Stimulated activated naive CD4-positive, alpha-beta T cell (primary cell): ENCODE measurements at regions not wholly inside any gene's neighbourhood (a gene's known extent, or its start where the extent isn't known, plus 50 kb on each side); places are given as distances from the start of the nearest gene placed in this dataset.
"Not testable (repeated sequence)": the region's sequence is repeated elsewhere in the genome, so short reads cannot be mapped to it uniquely, and the experiment has no call there.

Source experiments
- DNase-seq, 6 experiments: peaks; one replicate each; lab custom pipeline; 2025; lab: John Stamatoyannopoulos, UW

GRCh38 chr3:106121491-106122289, 252.9 kb upstream of the CBLB start:
- no peak for DNase-seq

DNA sequence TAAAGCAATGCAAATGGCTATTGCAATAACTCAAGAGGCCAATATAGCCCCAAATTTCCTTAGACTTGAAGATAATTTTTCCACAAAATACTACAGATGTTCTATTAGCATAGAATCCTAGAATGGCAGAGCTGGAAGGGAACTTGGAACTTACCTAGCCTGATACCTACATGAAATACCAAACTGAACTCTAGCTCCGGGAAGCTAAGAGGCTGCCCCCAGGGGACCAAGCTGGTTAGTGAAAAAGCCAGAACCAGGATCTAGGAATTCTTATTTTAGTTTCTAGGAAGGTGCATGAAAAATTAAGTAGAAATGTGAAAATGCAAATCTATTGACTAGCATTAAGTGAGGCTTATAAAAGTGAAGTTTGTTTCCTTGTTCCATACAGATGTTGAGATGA, 256.0 kb upstream of the CBLB start:
- DNase-seq = no peak

- DNase-seq = no peak
Measured at GRCh38 chr3:106125321-106125720, 256.5 kb upstream of the CBLB start.

GRCh38 chr3:106126067-106126845, 257.4 kb upstream of the CBLB start:
- DNase-seq = no peak

DNA sequence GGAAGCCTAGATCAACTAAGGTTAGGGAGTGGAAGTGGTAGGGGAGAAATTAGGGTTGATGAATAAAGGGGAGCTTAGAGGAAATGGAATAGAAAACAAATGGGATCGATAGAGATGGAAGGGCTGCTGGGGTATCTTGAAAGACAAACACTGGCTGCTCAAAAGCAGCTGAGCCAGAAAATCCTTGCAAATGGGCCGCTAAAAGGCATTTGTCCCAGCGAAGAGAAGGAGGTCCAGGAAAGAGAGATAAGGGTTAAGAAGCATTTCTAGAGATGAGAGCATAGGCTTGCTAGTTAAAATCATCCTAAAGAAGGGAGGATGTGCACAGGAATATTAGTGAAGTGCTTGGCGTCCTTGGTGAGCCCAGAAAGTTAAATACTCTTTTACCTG, 258.0 kb upstream of the CBLB start:
- DNase-seq = no peak

DNA sequence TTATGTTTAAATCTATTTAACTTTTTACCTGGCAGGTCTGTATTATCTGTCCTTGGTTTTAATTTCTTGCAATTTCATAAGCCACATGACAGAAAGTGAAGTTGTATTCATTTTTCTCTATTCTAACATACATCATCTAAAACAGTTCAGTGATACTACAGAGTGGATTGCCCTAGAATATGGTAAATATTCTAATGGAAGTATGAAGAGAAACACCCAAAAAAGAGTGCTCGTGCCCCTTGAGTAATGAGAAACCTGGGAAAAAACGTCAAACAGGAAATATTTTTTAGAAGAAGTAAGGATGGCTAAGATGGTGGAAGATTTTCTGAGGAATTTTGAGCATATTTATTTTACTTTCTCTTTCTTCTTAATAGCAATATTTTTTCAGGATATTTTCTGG, 261.1 kb upstream of the CBLB start:
- no peak for DNase-seq

DNA sequence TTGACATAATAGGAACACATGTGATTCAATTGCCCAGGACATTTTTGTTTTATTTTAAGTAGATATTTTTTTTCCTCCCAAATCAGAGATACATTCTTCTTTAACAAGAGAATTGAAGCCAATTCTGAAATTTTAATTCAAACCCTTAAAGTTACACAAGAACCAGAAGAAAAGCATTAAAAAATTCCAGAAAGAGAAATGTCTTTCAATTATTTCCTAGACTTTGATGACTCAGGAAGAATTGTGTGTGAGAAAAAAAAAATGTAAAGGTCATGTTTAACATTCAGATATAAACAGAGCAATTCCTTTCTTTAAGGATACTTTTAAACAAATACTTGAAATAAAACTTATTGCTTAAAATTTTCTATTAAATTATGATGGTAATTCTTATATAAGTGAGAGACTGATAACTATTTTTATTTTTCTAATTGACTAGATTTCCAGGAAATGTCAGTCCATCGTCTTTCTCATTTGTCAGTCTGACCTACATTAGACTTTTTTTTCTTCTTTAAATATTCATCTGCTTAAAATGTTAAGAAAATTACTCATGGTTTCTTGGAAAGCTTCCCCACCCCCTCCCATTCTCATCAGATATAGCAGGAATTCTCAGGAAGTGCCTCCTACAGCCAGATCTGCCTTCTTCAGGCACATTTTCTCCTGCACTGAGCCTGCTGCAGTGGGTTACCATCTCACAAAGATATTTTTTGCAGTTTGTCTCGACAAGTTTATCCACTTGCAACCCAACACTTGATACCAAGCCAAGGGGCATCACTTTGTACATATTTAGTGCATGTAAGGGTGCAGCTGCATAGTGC, 261.8 kb upstream of the CBLB start:
- no peak for DNase-seq

DNA sequence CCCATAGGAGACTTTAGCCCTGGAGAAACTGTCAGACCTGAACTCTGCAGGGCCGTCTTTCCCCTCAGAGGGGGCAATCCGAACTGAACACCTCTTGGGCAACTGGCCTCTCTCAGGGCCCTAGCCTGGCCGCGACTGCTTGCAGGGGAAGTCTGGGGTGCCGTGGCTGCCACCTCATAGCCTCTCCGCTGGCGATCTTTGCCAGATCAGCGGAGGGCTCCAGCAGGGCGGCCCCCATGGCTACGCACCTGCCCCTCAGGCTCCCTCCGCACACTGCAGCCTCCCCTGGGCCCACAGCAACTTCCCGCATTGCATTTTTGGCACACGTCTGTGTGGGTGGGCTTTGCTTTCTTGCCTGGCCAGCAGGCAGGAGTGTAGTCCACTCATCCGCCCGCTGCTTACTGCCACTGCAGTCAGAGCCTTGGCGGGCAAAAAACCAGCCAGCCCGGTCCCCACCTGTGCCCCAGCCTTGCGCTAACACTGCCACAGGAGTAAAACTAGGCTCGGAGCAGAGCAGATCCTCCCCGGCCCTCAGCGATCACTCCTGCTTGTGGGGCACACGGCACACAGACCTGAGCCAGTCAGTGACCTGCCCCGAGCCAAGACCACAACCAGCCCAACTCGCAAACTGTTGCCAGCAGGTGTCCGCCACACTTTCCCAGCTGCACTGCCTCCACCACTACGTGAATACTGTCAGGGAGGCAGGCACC, 266.8 kb upstream of the CBLB start:
- DNase-seq = no peak

GRCh38 chr3:106139826-106140225, 271.0 kb upstream of the CBLB start:
- DNase-seq = no peak

GRCh38 chr3:106140431-106140830, 271.6 kb upstream of the CBLB start:
- no peak for DNase-seq

GRCh38 chr3:106144030-106144429, 275.2 kb upstream of the CBLB start:
- no peak for DNase-seq

DNA sequence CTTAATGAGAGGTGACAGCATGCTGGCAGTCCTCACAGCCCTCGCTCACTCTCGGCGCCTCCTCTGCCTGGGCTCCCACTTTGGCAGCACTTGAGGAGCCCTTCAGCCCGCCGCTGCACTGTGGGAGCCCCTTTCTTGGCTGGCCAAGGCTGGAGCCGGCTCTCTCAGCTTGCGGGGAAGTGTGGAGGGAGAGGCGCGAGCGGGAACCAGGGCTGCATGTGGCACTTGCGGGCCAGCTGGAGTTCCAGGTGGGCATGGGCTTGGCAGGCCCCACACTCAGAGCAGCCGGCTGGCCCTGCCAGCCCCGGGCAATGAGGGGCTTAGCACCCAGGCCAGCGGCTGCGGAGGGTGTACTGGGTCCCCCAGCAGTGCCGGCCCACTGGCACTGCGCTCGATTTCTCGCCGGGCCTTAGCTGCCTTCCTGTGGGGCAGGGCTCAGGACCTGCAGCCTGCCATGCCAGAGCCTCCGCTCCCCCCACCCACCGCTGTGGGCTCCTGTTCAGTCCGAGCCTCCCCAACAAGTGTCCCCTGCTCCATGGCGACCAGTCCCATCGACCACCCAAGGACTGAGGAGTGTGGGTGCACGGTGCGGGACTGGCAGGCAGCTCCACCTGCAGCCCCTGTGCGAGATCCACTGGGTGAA, 279.7 kb upstream of the CBLB start:
- not testable (repeated sequence) for DNase-seq

- DNase-seq = no peak
Measured at GRCh38 chr3:106157411-106157810, 288.6 kb upstream of the CBLB start.

GRCh38 chr3:106160396-106160795, 291.6 kb upstream of the CBLB start:
- DNase-seq = no peak

GRCh38 chr3:106161246-106161645, 292.4 kb upstream of the CBLB start:
- DNase-seq = no peak

GRCh38 chr3:106167728-106168127, 298.9 kb upstream of the CBLB start:
- no peak for DNase-seq

DNA sequence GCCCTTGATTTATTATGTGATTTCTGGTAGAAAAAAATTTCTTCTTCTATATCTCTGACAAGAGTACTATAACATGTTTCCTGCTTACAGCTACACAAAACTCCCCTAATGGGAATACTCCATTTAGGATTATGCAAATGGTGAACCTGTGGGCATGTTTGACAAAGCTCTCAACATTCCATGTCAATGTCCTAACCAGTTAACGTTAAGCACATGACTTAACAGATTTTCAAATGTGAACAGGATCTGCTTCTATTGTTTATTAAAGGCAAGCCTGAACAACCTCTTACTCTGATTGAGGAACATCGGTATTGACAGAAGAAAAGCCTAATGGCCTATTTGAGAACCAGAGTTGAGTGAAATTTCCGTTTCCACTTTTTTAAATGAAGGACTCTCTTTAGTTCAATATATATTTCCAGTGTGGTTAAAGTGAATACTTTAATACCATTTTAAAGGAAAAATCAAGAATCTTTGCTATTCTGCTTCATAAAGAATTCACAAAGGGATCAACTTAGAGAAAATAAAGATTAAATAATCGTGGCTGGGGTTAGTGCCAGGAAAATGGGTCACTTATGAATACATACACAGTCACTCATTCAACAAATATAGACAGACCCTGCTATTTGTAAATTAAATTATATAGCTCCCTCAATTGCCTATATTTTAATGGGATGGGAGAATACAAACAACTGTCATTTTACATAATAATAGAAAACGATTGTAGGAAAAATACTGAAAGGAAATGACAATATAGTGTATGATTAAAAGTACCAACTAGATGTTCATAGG, 300.3 kb upstream of the CBLB start:
- DNase-seq = no peak

GRCh38 chr3:106170636-106171035, 301.8 kb upstream of the CBLB start:
- DNase-seq = no peak

- DNase-seq = no peak
Measured at GRCh38 chr3:106172101-106172500, 303.3 kb upstream of the CBLB start.

DNA sequence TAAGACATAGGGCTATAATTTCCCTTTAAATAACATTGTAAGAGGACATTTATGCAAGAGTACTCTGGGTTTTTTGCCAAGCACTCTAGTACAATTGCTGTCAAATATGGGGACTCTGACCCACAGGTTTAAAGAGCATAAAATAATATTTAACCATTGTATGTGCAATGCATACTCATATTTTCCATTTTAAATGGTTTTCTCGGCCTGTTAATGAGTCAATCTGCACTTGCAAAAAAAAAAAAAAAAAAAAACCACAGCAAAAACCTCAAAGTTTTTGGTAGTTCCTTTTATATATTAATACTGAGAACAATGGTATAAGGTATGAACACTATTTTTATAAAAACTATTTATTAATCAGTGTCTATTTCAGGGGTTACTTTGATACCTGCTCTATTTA, 304.0 kb upstream of the CBLB start:
- no peak for DNase-seq

DNA sequence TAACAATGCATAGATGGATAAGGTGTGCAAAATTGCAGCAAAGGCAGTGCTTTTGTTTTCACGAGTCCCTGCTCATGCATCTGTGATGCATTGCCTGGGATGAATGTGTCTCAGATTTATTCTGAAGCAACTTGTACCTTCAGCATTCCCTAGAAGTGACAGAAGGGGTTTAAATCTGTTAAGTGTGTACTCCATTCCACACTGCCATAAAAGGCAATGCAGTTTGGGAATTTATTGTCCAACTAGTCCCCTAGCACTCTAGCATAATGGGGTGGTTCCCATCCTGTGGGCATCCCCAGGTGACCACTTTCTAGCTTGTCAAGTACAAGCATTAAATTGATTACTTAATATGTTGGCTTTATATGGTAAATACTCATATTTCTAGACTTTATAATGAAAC, 306.5 kb upstream of the CBLB start:
- DNase-seq = no peak
